HG03342 (cell line): ENCODE measurements at regions not wholly inside any gene's neighbourhood (a gene's known extent, or its start where the extent isn't known, plus 50 kb on each side); places are given as distances from the start of the nearest gene placed in this dataset.
"Not testable (repeated sequence)": the region's sequence is repeated elsewhere in the genome, so short reads cannot be mapped to it uniquely, and the experiment has no call there.

Source experiments
- ATAC-seq: cut with Tn5 transposase; IDR thresholded peaks from one replicate; pipeline ENCODE4 v1.9.1; 2021; ENCODE audit warnings: mild to moderate bottlenecking, moderate library complexity; ENCODE audit not compliant: unreplicated experiment

DNA sequence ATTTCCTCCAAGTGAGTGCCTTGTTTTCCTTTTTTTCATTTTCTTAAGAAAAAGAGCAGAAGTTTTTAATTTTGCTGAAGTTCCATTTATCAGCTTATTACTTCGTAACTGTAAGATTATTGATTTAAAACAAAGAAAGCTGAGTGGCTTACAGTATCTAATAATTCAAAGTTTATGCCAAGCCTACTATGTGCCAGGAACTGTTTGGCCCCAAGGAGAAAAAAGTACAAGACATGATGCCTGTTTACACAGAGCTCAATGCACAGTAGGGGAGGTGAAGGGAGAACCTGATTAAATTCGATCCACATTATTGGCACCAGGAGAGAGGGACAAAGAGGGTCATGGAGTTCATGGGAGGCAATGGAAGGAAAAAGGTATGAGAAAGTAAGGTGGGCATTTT, 419.3 kb upstream of the ZMIZ1 start:
- ATAC-seq, result no peak

DNA sequence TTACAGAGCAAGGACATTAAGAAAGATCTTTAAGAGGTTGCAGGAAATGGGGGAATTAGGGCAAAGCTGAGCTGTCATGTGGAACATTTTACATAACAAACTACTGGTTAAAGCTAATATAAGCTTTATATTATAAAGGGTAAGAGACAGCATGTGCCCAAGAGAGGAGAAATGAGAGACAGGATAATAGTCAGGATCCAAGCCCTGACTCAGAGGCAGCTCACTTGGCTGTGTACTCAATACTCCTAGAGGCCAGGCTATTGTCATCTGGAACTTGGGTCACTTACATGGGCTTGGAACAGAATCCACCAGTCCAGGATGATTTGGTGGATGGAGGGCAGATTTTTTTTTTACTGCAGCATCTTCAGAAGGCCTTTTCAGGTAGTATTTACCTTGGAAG, 418.6 kb upstream of the ZMIZ1 start:
- ATAC-seq, result no peak

DNA sequence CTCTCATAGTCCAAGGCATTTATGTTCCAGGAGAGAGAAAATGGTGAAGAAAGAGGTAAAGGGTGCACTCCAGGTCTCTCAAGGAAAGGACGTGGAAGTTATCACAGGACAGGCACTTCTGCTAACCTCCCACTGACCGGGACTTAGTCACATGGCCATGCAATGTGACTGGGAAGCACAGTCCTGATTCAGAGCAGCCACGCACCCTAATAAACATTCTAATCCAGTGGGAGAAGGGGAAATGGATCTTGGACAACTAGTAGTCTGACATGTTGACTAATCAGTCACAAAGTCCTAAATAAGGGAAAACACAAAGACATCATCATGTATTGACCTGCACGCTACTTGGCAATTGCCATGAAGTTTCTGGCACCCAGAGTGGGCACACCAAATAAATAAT, 417.5 kb upstream of the ZMIZ1 start:
- no peak for ATAC-seq

- no peak for ATAC-seq
Observed at GRCh38 chr10:78653555-78653954, 415.2 kb upstream of the ZMIZ1 start.

GRCh38 chr10:78654047-78654590, 414.6 kb upstream of the ZMIZ1 start:
- no peak for ATAC-seq

GRCh38 chr10:78655979-78656378, 412.8 kb upstream of the ZMIZ1 start:
- ATAC-seq, result no peak

DNA sequence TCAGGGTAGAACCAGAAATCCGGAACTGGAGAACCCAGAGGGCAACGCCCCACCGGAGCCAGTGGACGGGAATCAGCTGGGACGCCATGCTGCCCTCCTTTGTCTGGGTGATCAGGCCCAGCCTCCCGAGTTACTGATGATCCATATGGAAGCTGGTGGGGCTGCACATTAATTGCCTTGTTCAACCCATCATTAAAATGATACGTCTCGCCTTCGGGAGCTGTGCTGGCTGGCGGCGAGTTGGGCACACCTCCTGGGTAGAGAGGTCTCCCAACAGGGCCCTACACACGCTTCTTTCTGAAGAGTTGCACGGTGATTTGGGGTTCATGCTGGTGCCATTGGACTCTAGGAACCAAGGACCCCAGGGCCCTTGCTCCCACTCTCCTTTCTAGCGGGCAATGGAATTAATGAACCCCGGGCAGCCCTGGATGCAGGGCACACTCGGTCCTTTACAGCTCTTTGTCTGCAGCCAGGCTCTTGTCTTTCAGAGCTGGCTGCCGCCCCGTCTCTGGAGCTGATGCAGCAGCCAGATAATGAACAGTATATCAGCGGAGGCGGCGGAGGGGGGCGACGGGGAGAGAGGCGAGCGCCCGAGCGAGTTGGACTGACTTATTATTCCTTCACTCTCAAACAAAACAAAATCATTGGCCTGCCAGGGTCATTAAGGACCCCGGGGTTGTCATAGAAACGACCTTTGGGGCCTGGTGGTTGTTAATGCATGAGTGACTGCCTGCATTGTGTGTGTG, 412.2 kb upstream of the ZMIZ1 start:
- ATAC-seq, result no peak

- no peak for ATAC-seq
Observed at GRCh38 chr10:78657163-78657861, 411.5 kb upstream of the ZMIZ1 start.

DNA sequence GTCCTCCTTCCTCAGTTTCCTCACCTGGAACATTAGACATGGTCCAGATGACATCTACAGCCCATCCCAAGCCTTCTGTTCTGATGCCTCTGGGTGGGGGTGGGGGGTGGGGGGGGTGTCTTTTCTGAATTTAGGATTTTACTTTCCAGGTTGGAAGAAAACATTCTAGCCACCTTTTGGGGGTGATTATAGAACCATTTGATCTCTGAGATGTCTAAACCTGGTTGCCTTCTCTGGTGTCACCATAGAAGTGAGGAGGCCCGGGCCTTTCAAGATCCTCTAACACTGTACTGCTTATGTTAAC, 411.0 kb upstream of the ZMIZ1 start:
- ATAC-seq, result no peak

DNA sequence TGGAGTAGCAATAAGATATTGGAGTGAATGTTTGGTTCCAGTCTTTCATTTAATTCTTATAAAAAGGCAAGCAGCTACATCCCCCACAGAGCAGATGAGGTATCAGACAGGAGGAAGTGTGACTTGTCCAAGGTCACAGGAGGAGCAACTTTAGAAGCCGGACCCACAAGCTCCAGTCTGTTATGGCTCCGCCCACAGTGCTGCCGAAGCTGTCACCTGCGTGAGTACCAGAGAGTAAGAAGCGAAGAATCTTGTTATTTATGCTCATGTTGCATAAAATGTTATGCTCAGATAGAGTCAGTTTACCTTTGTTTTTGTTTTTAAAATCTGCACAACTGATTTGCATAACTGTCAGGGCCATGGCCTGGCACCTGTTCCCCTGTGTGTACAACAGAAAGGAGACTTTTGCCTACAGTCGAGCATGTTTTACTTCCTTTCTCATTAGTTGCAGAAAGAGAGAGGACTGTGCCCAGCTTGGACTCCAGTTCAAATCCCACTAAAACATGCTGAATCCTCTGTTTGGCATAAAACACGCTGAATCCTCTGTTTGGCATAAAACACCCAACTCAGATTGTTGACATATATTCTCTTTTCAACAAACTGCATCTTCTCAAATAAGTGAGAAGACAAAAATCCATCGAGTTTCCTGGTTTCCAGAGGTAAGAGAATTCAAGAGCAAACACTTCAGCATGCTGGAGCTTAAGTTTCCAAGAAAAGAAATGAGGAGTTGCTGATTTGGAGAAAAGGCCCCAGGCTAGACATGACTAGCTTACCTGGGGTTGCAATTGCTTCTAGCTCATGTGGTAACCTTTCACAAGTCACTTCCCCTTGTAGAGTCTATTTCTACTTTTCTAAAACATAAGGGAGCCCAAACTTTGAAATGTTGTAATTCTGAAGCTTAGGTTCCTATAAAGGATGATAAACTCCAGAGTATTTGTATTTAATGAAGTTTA, 409.8 kb upstream of the ZMIZ1 start:
- ATAC-seq, result peak; percentile 75

DNA sequence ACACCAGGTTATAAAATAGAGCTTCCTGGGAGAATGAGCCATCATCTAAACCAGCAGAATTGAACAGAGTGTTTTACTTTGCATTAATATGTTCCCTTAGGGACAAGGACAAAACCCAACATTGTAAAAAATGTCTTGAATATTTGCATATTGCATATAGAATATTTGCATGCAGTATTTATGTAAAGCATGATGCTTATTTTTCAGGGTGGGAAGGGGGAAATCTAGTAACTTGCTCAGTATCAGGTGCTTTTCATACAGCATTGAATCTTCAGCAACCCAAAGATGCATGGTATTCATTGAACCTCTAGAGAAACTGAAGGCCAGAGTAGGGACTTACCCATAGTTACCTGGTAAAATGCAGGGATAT, 409.2 kb upstream of the ZMIZ1 start:
- ATAC-seq, result no peak

- no peak for ATAC-seq
Observed at GRCh38 chr10:78660446-78661106, 408.2 kb upstream of the ZMIZ1 start.

GRCh38 chr10:78663721-78664120, 405.0 kb upstream of the ZMIZ1 start:
- ATAC-seq, result no peak

GRCh38 chr10:78664929-78665553, 403.7 kb upstream of the ZMIZ1 start:
- ATAC-seq, result no peak

GRCh38 chr10:78672918-78673317, 395.8 kb upstream of the ZMIZ1 start:
- no peak for ATAC-seq

DNA sequence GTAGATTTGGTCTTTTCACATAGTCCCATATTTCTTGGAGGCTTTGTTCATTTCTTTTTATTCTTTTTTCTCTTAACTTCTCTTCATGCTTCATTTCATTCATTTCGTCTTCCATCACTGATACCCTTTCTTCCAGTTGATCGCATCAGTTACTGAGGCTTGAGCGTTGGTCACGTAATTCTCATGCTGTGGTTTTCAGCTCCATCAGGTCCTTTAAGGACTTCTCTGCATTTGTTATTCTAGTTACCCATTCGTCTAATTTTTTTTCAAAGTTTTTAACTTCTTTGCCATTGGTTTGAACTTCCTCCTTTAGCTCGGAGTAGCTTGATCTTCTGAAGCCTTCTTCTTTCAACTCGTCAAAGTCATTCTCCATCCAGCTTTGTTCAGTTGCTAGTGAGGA, 387.6 kb upstream of the ZMIZ1 start:
- ATAC-seq, result not testable (repeated sequence)

- ATAC-seq, result not testable (repeated sequence)
Observed at GRCh38 chr10:78681986-78682385, 386.8 kb upstream of the ZMIZ1 start.

- no peak for ATAC-seq
Observed at GRCh38 chr10:78684947-78685346, 383.8 kb upstream of the ZMIZ1 start.

DNA sequence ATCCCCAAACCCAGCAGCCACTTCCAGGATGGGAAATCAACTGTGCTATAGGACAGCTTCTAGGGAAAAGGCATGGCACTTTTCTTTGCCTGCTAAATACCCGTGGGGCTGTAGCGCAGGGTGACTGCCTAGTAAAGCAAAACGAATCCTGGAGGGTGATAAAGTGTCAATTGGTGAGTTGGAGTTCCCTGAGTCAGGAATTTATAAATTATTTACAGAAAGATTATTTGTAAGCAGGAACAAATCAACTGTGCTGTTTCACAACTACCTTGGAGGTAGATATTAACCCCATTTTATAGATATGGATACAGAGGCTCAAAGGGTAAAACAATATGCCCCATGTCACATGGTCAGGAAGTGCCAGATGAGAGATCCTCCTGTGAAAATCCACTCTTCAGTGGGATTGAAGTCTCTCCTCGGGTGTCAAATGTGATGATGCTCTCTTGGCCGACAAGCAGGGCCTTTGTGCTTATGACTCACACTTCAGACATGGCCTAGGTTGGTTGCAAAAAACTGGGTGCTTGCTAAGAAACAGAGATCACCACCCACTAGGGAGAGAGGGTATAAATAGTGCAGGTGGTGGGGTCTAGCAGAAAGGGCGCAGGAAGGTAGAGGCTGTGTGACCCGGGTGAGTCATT, 383.2 kb upstream of the ZMIZ1 start:
- no peak for ATAC-seq
